Ascending aorta (tissue), 2 donors: ENCODE measurements at regions not wholly inside any gene's neighbourhood (a gene's known extent, or its start where the extent isn't known, plus 50 kb on each side); places are given as distances from the start of the nearest gene placed in this dataset.

ENCODE experiments used
- DNase-seq, 2 donors: peaks; one replicate each; pipeline ENCODE4 v3.0.0-alpha.2; 2019; ENCODE audit warnings: low spot score in 2 of 2
- H3K27ac ChIP-seq, 2 donors: fragments of 200-600 bp; sonication (generic); one replicate each; pipeline ENCODE4 v1.5.1; 2016 to 2017; ENCODE audit warnings: mild to moderate bottlenecking in 1 of 2
- H3K27me3 ChIP-seq: fragments of 200-600 bp; sonication (generic); one replicate; pipeline ENCODE4 v1.5.1; 2017
- H3K36me3 ChIP-seq, 2 donors: fragments of 200-600 bp; sonication (generic); one replicate each; pipeline ENCODE4 v1.5.1; 2016
- H3K4me1 ChIP-seq, 2 donors: fragments of 200-600 bp; sonication (generic); one replicate each; pipeline ENCODE4 v1.5.1; 2016 to 2017; ENCODE audit warnings: mild to moderate bottlenecking in 1 of 2
- H3K4me3 ChIP-seq, 2 donors: fragments of 200-600 bp; sonication (generic); one replicate each; pipeline ENCODE4 v1.5.1; 2016 to 2017; ENCODE audit warnings: mild to moderate bottlenecking in 1 of 2
- H3K9me3 ChIP-seq, 2 donors: fragments of 200-600 bp; sonication (generic); one replicate each; pipeline ENCODE4 v1.5.1; 2016
- intact Hi-C: fragments of 100-400 bp; cut with DNase I; formaldehyde crosslinking; loops from one replicate; pipeline ENCODE4 v1.15.1; 2023
- TF ChIP-seq, protein P1 (sequence below), 3 experiments: fragments of 200-600 bp in 2 of 3; fragments of 450-650 bp in 1 of 3; sonication (generic) in 2 of 3; IDR thresholded peaks; one replicate each; pipeline ENCODE4 v1.5.1; 2016 to 2019; ENCODE audit warnings: antibody characterized with exemption in 3 of 3, mild to moderate bottlenecking in 1 of 3, moderate library complexity in 1 of 3

GRCh38 chr4:100823066-100823992, 305.5 kb upstream of the EMCN start:
- no peak for DNase-seq
- H3K27ac ChIP-seq: no peak overlapping the region
- intact Hi-C loops: no loop called here
- no peak overlapping the region for H3K4me3 ChIP-seq
- H3K4me1 ChIP-seq: no peaks in the 10 kb centered on the region
- H3K9me3 ChIP-seq: no peaks in the 10 kb centered on the region
- TF ChIP-seq, protein P1, sequence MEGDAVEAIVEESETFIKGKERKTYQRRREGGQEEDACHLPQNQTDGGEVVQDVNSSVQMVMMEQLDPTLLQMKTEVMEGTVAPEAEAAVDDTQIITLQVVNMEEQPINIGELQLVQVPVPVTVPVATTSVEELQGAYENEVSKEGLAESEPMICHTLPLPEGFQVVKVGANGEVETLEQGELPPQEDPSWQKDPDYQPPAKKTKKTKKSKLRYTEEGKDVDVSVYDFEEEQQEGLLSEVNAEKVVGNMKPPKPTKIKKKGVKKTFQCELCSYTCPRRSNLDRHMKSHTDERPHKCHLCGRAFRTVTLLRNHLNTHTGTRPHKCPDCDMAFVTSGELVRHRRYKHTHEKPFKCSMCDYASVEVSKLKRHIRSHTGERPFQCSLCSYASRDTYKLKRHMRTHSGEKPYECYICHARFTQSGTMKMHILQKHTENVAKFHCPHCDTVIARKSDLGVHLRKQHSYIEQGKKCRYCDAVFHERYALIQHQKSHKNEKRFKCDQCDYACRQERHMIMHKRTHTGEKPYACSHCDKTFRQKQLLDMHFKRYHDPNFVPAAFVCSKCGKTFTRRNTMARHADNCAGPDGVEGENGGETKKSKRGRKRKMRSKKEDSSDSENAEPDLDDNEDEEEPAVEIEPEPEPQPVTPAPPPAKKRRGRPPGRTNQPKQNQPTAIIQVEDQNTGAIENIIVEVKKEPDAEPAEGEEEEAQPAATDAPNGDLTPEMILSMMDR (IDR thresholded peaks at IDR 0.05): no peak
- no peaks in the 10 kb centered on the region for H3K36me3 ChIP-seq
- H3K27me3 ChIP-seq: no peaks in the 10 kb centered on the region

DNA sequence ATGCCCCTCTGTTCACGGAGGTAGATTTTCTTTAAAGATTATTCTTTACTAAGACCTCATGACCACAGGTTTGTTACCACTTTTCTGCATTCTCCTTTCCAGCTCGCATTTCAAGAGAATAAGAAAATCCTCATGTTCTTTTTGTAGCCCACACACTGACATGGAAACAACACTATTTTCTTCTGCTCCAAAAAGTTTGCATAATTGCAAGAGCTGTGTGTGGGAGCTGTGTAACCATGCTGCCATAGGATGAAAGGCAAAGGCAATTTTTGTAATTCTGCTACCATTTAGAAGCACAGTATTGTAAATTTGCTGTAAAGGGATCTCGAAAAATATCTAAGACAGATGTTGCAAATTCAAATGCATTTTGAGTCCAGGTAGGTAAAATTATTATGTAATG, 302.4 kb upstream of the EMCN start:
- TF ChIP-seq, protein P1 (IDR thresholded peaks at IDR 0.05): no peak
- Histone ChIP-seq H3K27ac (no peak overlapping the region), H3K9me3 (no peaks in the 10 kb centered on the region), H3K4me1 (no peaks in the 10 kb centered on the region), H3K27me3 (no peaks in the 10 kb centered on the region), H3K4me3 (no peak overlapping the region), H3K36me3 (no peaks in the 10 kb centered on the region)
- no peak for DNase-seq
- intact Hi-C loops: no loop called here

DNA sequence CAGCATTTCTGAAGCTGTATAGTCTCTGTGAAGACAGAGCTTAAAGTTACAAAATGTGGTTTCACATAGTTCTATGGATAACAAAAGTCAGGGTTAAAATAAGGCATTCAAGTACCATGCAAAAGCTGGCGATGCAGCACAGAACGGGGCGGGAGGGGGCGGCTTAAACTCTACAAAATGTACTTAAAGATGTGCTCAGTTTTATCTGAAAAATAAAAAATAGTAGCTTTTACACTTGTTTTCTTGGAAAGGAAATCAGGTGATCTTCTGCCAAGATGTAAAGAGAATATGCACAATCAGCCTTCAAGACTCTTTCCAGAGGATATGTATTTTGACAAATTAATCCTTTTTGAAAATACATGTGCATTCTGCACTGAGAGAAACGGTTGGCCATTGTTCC, 301.7 kb upstream of the EMCN start:
- TF ChIP-seq, protein P1 (IDR thresholded peaks at IDR 0.05): no peak
- no peak overlapping the region for H3K27ac ChIP-seq
- intact Hi-C loops: no loop called here
- no peaks in the 10 kb centered on the region for H3K27me3 ChIP-seq
- no peak for DNase-seq
- H3K9me3 ChIP-seq: no peaks in the 10 kb centered on the region
- H3K4me1 ChIP-seq: no peaks in the 10 kb centered on the region
- no peak overlapping the region for H3K4me3 ChIP-seq
- no peaks in the 10 kb centered on the region for H3K36me3 ChIP-seq

DNA sequence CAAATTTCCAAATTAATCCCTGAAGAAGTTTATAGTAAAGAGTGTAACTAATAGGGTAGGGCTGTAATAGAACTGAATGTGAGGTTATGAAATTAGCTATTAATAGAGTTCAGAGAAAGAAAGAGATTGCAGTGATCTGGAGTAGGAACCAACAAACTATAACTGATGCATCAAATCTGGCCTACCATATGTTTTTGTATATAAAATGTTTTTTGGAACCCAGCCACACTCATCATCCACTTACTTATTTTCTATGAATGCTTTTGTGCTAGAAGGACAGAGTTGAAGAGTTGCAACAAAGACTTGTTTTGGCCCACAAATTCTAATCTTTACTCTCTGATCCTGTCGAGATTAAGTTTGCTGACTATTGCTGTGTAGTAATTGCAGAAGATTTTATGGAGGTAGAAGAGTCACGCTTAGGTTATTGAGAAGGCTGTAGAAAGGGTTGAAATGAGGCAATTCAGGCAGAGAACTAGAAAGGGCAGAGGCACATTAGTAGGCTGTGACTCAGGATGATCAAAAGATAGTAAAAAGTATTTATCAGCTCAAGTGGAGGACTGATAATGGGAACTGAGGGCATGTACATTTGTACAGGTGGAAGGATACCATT, 298.7 kb upstream of the EMCN start:
- Histone ChIP-seq H3K4me3 (no peak overlapping the region), H3K27ac (no peak overlapping the region), H3K27me3 (no peaks in the 10 kb centered on the region), H3K36me3 (no peaks in the 10 kb centered on the region), H3K4me1 (no peaks in the 10 kb centered on the region), H3K9me3 (no peaks in the 10 kb centered on the region)
- intact Hi-C loops: no loop called here
- DNase-seq: no peak
- TF ChIP-seq, protein P1 (IDR thresholded peaks at IDR 0.05): no peak

- intact Hi-C loops: no loop called here
- no peak overlapping the region for H3K27ac ChIP-seq
- DNase-seq: no peak
- H3K4me3 ChIP-seq: no peak overlapping the region
- no peaks in the 10 kb centered on the region for H3K9me3 ChIP-seq
- no peaks in the 10 kb centered on the region for H3K27me3 ChIP-seq
- no peaks in the 10 kb centered on the region for H3K4me1 ChIP-seq
- TF ChIP-seq, protein P1 (IDR thresholded peaks at IDR 0.05): no peak
- H3K36me3 ChIP-seq: no peaks in the 10 kb centered on the region
Measured at GRCh38 chr4:100811046-100811445, 293.2 kb upstream of the EMCN start.
